Cerebellar cortex (tissue), 1 donor: ENCODE measurements at regions not wholly inside any gene's neighbourhood (a gene's known extent, or its start where the extent isn't known, plus 50 kb on each side); places are given as distances from the start of the nearest gene placed in this dataset.

ENCODE experiments used
- DNase-seq: peaks from one replicate; pipeline ENCODE4 v3.0.0-alpha.2; 2015; ENCODE audit warnings: low spot score

GRCh38 chrX:134717698-134718097 lies 59.4 kb upstream of the PLAC1 start:
- DNase-seq: no peak

DNA sequence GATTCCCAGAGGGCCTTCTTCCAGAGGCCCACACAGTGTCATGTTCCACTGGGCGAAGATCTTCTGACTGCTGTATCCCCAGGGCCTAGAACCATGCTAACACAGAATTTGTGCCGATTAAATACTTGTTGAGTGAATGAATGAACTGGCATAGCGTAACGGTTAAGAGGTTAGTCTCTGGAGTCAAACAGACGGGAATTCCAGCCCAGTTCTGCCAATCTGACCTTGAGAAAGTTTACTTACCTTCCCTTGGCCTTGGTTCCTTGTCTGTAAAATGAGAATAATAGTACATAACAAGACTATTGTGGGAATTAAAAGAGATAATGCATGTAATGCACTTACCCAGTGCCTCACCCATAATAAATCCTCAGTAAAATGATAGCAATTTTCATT lies 58.3 kb upstream of the PLAC1 start:
- DNase-seq: no peak

- no peak for DNase-seq
These were observed 57.8 kb upstream of the PLAC1 start for GRCh38 chrX:134715930-134716619.

- no peak for DNase-seq
These were observed 56.4 kb upstream of the PLAC1 start for GRCh38 chrX:134714633-134715110.

DNA sequence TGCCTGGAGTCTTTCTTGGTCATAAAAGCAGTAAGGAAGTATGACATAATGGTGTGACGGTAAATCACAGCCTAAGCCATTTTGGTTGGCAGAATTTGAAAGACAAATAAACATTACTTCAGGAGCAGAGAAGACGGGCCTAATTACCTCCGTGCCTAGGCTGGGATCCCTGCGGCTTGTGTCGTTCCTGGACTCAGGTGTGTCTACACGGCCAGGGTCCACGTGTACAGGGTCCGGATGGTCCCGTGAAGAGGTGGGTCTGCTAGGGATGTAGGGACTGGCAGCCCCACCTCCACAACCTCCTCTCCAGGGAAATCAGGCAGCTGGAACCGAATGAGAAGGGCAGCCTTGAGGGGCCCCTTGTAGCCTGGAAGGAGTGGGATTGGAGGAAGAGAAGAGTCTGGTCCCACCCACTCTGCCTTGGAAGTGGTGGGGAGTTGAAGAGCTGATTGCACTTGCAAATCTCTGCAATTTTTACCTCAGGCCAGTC lies 55.4 kb upstream of the PLAC1 start:
- DNase-seq: no peak

DNA sequence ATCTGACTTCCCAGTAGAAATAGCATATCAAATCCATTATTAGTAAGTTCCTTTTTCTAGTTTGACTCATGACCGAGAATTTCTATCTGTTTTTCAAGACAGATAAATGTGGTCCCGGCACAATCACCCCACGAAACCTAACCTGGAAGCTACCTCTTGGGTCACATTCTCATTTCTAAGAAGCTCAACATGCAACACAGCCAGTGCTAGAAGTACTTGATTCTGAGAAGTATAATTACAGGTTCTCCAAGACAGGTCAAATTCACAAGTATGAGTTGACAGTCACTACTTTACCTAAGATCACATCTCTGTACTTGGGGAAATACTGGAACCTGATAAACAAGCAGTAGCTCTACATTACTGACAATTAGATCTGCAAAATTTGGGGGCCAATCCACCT lies 54.0 kb upstream of the PLAC1 start:
- DNase-seq: no peak

- no peak for DNase-seq
These were observed 53.1 kb upstream of the PLAC1 start for GRCh38 chrX:134711135-134711921.
